RWPE2 (cell line): ENCODE measurements at regions not wholly inside any gene's neighbourhood (a gene's known extent, or its start where the extent isn't known, plus 50 kb on each side); places are given as distances from the start of the nearest gene placed in this dataset.

Experiments used
- ATAC-seq: fragments of 200-7000 bp; cut with Tn5 transposase; 3 replicates; pipeline ENCODE4 v1.9.1; 2021; ENCODE audit warnings: low read depth
- DNase-seq: peaks from one replicate; pipeline ENCODE4 v3.0.0-alpha.2; 2020; ENCODE audit warnings: low spot score
- H3K27ac ChIP-seq: fragments of 450-650 bp; 2 replicates; pipeline ENCODE4 v1.5.1; 2017; ENCODE audit warnings: mild to moderate bottlenecking; ENCODE audit not compliant: poor library complexity, severe bottlenecking
- H3K27me3 ChIP-seq: fragments of 250-450 bp; sonication (Bioruptor Pico); 2 replicates; pipeline ENCODE4 v1.5.1; 2021; ENCODE audit warnings: mild to moderate bottlenecking, moderate library complexity; ENCODE audit not compliant: insufficient read depth, poor library complexity, severe bottlenecking
- H3K36me3 ChIP-seq: fragments of 250-450 bp; sonication (Bioruptor Pico); 2 replicates; pipeline ENCODE4 v1.5.1; 2020; ENCODE audit warnings: low read depth, mild to moderate bottlenecking, moderate library complexity
- H3K4me1 ChIP-seq: fragments of 250-450 bp; sonication (Bioruptor Pico); 2 replicates; pipeline ENCODE4 v1.5.1; 2021; ENCODE audit warnings: mild to moderate bottlenecking, moderate library complexity; ENCODE audit not compliant: insufficient read depth, poor library complexity, severe bottlenecking
- H3K4me3 ChIP-seq: fragments of 250-450 bp; sonication (Bioruptor Pico); 2 replicates; pipeline ENCODE4 v1.5.1; 2021; ENCODE audit warnings: mild to moderate bottlenecking, moderate library complexity; ENCODE audit not compliant: severe bottlenecking
- H3K9me3 ChIP-seq: fragments of 250-450 bp; sonication (Bioruptor Pico); 2 replicates; pipeline ENCODE4 v1.5.1; 2021; ENCODE audit warnings: mild to moderate bottlenecking, moderate library complexity; ENCODE audit not compliant: severe bottlenecking
- TF ChIP-seq, protein P1 (sequence below): fragments of 450-650 bp; IDR thresholded peaks from one replicate; pipeline ENCODE4 v1.5.1; 2017; ENCODE audit warnings: mild to moderate bottlenecking, moderate library complexity; ENCODE audit not compliant: poor library complexity, severe bottlenecking

DNA sequence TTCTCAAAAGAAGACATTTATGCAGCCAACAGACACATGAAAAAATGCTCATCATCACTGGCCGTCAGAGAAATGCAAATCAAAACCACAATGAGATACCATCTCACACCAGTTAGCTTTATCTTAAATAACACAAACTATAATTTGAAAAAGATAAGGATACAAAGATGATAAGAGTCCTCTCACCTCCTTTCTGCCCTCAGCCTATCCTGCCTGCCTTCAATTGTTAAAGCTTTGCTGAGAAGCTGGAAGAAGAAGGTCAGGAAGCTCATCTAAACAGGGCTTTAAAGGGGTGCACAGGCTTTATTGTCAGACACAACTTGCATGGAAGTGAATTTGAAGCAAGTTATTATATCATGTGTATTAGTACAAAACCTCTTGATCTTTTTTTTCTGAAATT lies 676.3 kb upstream of the GOT2 start:
- Histone ChIP-seq H3K36me3 (no peaks in the 10 kb centered on the region), H3K9me3 (no peaks in the 10 kb centered on the region), H3K4me1 (no peaks in the 10 kb centered on the region), H3K4me3 (no peak overlapping the region), H3K27ac (no peak overlapping the region), H3K27me3 (peaks cover 3% of the 10 kb centered on the region)
- TF ChIP-seq, protein P1, sequence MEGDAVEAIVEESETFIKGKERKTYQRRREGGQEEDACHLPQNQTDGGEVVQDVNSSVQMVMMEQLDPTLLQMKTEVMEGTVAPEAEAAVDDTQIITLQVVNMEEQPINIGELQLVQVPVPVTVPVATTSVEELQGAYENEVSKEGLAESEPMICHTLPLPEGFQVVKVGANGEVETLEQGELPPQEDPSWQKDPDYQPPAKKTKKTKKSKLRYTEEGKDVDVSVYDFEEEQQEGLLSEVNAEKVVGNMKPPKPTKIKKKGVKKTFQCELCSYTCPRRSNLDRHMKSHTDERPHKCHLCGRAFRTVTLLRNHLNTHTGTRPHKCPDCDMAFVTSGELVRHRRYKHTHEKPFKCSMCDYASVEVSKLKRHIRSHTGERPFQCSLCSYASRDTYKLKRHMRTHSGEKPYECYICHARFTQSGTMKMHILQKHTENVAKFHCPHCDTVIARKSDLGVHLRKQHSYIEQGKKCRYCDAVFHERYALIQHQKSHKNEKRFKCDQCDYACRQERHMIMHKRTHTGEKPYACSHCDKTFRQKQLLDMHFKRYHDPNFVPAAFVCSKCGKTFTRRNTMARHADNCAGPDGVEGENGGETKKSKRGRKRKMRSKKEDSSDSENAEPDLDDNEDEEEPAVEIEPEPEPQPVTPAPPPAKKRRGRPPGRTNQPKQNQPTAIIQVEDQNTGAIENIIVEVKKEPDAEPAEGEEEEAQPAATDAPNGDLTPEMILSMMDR: no peak
- no peak for ATAC-seq
- no peak for DNase-seq

DNA sequence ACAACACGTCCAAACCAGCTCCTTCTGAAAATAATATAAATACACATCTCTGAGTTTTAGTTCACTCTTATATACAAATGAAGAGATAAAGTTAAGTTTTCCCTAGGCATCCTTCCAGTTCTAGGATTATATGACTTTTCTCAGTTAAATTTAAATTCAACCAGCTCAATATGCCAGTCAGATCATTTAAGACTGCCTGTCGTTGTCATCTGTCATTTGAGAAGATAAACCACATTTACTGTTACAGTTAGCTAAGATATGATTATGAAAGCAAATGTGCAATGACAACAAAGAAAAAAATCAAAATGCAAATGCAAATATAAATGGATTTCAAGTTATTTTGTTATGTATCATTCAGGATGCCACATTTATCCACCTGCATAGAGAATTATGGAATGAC lies 671.7 kb upstream of the GOT2 start:
- Histone ChIP-seq H3K27me3 (no peaks in the 10 kb centered on the region), H3K4me3 (no peak overlapping the region), H3K27ac (no peak overlapping the region), H3K4me1 (no peaks in the 10 kb centered on the region), H3K36me3 (no peaks in the 10 kb centered on the region), H3K9me3 (no peaks in the 10 kb centered on the region)
- ATAC-seq: no peak
- TF ChIP-seq, protein P1: no peak
- DNase-seq: no peak

DNA sequence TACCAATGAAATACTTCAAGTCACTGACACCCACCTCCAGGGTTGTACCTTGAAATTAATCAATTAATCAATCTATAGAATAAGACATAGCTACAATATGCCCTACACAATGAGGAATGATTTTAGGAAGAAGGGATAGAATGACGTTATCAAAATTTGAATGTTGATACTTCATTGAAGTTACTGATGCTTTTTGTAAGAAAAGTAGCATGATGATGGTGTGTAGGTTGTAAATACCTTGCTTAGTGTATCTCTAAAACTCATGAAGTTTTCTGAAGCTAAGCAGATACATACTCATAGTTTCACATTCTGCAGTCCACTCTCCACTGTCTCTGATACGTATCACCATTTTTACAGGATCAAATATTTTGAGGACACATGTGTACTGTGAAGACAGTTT lies 670.4 kb upstream of the GOT2 start:
- no peak for DNase-seq
- H3K9me3 ChIP-seq: no peaks in the 10 kb centered on the region
- no peaks in the 10 kb centered on the region for H3K27me3 ChIP-seq
- no peak for ATAC-seq
- no peak overlapping the region for H3K27ac ChIP-seq
- H3K4me3 ChIP-seq: no peak overlapping the region
- TF ChIP-seq, protein P1: no peak
- no peaks in the 10 kb centered on the region for H3K36me3 ChIP-seq
- no peaks in the 10 kb centered on the region for H3K4me1 ChIP-seq

DNA sequence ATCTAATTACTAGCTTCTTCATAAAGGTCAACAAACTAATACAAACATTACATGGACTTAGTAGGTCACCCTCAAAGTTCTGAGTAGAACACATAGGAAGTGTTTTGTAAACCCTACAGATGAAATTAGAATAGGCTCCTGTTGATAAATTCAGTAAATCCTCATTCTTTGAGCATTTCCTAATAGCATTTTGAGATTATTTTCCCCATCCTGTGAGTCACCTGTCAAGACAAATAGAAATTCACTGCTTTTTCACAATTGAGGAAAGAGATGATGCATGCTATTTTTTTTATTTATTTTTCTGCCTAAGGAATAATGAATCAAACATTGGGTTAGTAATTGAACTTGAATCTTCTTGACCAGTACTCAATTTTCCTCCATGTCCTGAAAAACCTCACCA lies 666.7 kb upstream of the GOT2 start:
- no peaks in the 10 kb centered on the region for H3K9me3 ChIP-seq
- H3K36me3 ChIP-seq: no peaks in the 10 kb centered on the region
- H3K4me1 ChIP-seq: no peaks in the 10 kb centered on the region
- no peak overlapping the region for H3K4me3 ChIP-seq
- ATAC-seq (no peak), DNase-seq (no peak)
- H3K27ac ChIP-seq: no peak overlapping the region
- H3K27me3 ChIP-seq: no peaks in the 10 kb centered on the region
- TF ChIP-seq, protein P1: no peak

DNA sequence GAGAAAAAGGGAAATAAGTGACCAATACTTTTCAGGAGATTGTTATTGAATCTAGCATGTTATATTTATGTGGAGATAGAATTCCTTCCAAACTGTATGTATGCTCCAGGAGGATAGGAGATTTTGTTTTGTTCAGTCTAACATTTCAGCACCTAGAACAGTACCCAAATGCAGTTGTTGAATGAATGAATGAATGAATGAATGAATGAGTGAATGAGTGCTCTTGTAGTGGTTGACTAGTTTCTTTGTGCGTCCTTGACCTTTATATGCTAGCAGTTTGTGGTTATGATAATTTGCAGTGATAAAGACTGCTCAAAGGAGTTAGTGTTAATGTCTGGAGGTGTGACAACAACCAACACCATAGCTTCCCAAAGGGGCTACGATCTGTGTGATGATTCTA lies 663.5 kb upstream of the GOT2 start:
- Histone ChIP-seq H3K4me1 (no peaks in the 10 kb centered on the region), H3K9me3 (no peaks in the 10 kb centered on the region), H3K27ac (no peak overlapping the region), H3K36me3 (no peaks in the 10 kb centered on the region), H3K4me3 (no peak overlapping the region), H3K27me3 (no peaks in the 10 kb centered on the region)
- TF ChIP-seq, protein P1: no peak
- no peak for DNase-seq
- no peak for ATAC-seq
